ENCODE measurements at regions not wholly inside any gene's neighbourhood (a gene's known extent, or its start where the extent isn't known, plus 50 kb on each side); places are given as distances from the start of the nearest gene placed in this dataset.

DNA sequence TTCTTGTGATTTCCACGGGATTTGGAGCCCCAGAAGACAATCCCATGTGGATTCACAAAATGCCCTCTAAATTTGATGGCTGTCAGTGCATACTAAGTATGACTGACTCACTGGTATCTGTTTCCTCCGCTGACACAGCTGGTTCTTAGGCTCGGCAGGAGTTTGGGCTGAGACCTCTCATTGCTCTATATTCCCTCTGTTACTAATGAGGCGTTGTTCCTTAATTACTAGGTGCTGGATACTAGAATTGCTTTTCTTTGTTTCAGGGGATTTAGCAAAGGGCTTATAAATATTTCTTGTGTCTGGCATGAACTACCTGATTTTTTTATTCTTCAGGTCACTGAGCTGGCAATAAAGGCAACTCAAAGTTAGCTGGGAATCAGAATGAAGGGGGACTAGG is 53.2 kb upstream of the EHF start:
- H3K4me1 Mint-ChIP-seq (ENCODE audit: low read depth): peaks cover 12% of the 10 kb centered on the region
- H3K9me3 Mint-ChIP-seq: no peaks in the 10 kb centered on the region
- peaks cover 41% of the 10 kb centered on the region for H3K27me3 Mint-ChIP-seq (ENCODE audit: insufficient read depth)
- TF ChIP-seq, protein P1, sequence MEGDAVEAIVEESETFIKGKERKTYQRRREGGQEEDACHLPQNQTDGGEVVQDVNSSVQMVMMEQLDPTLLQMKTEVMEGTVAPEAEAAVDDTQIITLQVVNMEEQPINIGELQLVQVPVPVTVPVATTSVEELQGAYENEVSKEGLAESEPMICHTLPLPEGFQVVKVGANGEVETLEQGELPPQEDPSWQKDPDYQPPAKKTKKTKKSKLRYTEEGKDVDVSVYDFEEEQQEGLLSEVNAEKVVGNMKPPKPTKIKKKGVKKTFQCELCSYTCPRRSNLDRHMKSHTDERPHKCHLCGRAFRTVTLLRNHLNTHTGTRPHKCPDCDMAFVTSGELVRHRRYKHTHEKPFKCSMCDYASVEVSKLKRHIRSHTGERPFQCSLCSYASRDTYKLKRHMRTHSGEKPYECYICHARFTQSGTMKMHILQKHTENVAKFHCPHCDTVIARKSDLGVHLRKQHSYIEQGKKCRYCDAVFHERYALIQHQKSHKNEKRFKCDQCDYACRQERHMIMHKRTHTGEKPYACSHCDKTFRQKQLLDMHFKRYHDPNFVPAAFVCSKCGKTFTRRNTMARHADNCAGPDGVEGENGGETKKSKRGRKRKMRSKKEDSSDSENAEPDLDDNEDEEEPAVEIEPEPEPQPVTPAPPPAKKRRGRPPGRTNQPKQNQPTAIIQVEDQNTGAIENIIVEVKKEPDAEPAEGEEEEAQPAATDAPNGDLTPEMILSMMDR (IDR thresholded peaks at IDR 0.05): no peak
- H3K27ac Mint-ChIP-seq: no peak overlapping the region
- H3K4me3 Mint-ChIP-seq: no peak overlapping the region
- no peak for DNase-seq
- H3K36me3 Mint-ChIP-seq (ENCODE audit: low read depth): no peaks in the 10 kb centered on the region

- Mint-ChIP-seq H3K4me1 (ENCODE audit: low read depth) (no peaks in the 10 kb centered on the region), H3K36me3 (ENCODE audit: low read depth) (no peaks in the 10 kb centered on the region), H3K4me3 (no peak overlapping the region), H3K27me3 (ENCODE audit: insufficient read depth) (peaks cover 35% of the 10 kb centered on the region), H3K27ac (no peak overlapping the region), H3K9me3 (no peaks in the 10 kb centered on the region)
- DNase-seq: peak; percentile 13
- TF ChIP-seq, protein P1 (IDR thresholded peaks at IDR 0.05): no peak
Measured at GRCh38 chr11:34570584-34570983, 50.3 kb upstream of the EHF start.

All from HFFc6 (cell line).